LoVo (cell line): ENCODE measurements at regions not wholly inside any gene's neighbourhood (a gene's known extent, or its start where the extent isn't known, plus 50 kb on each side); places are given as distances from the start of the nearest gene placed in this dataset.

Source experiments
- DNase-seq: peaks from one replicate; pipeline ENCODE4 v3.0.0-alpha.2; 2016; ENCODE audit warnings: low spot score

- DNase-seq = no peak
Measured at GRCh38 chr3:80215191-80215590, 447.4 kb upstream of the ROBO1 start.

- no peak for DNase-seq
Measured at GRCh38 chr3:80213086-80213485, 445.3 kb upstream of the ROBO1 start.

- no peak for DNase-seq
Measured at GRCh38 chr3:80192936-80193335, 425.1 kb upstream of the ROBO1 start.

GRCh38 chr3:80190051-80190450, 422.3 kb upstream of the ROBO1 start:
- no peak for DNase-seq

- DNase-seq = no peak
Measured at GRCh38 chr3:80187981-80188380, 420.2 kb upstream of the ROBO1 start.

GRCh38 chr3:80159990-80160506, 392.2 kb upstream of the ROBO1 start:
- no peak for DNase-seq

- no peak for DNase-seq
Measured at GRCh38 chr3:80158332-80158731, 390.5 kb upstream of the ROBO1 start.

- no peak for DNase-seq
Measured at GRCh38 chr3:80157546-80157945, 389.7 kb upstream of the ROBO1 start.

- no peak for DNase-seq
Measured at GRCh38 chr3:80152692-80153091, 384.9 kb upstream of the ROBO1 start.

GRCh38 chr3:80142714-80143113, 374.9 kb upstream of the ROBO1 start:
- no peak for DNase-seq

- DNase-seq = no peak
Measured at GRCh38 chr3:80141557-80141956, 373.8 kb upstream of the ROBO1 start.

- no peak for DNase-seq
Measured at GRCh38 chr3:80116281-80116680, 348.5 kb upstream of the ROBO1 start.

- DNase-seq = no peak
Measured at GRCh38 chr3:80114694-80115093, 346.9 kb upstream of the ROBO1 start.

- no peak for DNase-seq
Measured at GRCh38 chr3:80113331-80113730, 345.5 kb upstream of the ROBO1 start.

GRCh38 chr3:80099559-80100066, 331.8 kb upstream of the ROBO1 start:
- DNase-seq = no peak

- DNase-seq = no peak
Measured at GRCh38 chr3:80097674-80098073, 329.9 kb upstream of the ROBO1 start.

GRCh38 chr3:80096909-80097308, 329.1 kb upstream of the ROBO1 start:
- no peak for DNase-seq

GRCh38 chr3:80094589-80094988, 326.8 kb upstream of the ROBO1 start:
- DNase-seq = no peak

- no peak for DNase-seq
Measured at GRCh38 chr3:80087767-80088166, 320.0 kb upstream of the ROBO1 start.

GRCh38 chr3:80086426-80086825, 318.6 kb upstream of the ROBO1 start:
- no peak for DNase-seq

- DNase-seq = no peak
Measured at GRCh38 chr3:80079886-80080285, 312.1 kb upstream of the ROBO1 start.

GRCh38 chr3:80068459-80068858, 300.7 kb upstream of the ROBO1 start:
- DNase-seq = no peak

- DNase-seq = no peak
Measured at GRCh38 chr3:80063535-80063934, 295.7 kb upstream of the ROBO1 start.

- DNase-seq = no peak
Measured at GRCh38 chr3:80060664-80061063, 292.9 kb upstream of the ROBO1 start.

GRCh38 chr3:80055306-80055705, 287.5 kb upstream of the ROBO1 start:
- no peak for DNase-seq
